Activated CD4-positive, alpha-beta T cell treated with anti-CD3 and anti-CD28 coated beads for 1 hour (primary cell): ENCODE measurements at regions not wholly inside any gene's neighbourhood (a gene's known extent, or its start where the extent isn't known, plus 50 kb on each side); places are given as distances from the start of the nearest gene placed in this dataset.
"Not testable (repeated sequence)": the region's sequence is repeated elsewhere in the genome, so short reads cannot be mapped to it uniquely, and the experiment has no call there.

Source experiments
- DNase-seq: peaks from one replicate; pipeline ENCODE4 v3.0.0-alpha.2; 2020

- DNase-seq = no peak
Measured at GRCh38 chrX:39484159-39485068, 613.3 kb downstream of the BCOR start.

GRCh38 chrX:39487166-39487968, 610.4 kb downstream of the BCOR start:
- DNase-seq = no peak

DNA sequence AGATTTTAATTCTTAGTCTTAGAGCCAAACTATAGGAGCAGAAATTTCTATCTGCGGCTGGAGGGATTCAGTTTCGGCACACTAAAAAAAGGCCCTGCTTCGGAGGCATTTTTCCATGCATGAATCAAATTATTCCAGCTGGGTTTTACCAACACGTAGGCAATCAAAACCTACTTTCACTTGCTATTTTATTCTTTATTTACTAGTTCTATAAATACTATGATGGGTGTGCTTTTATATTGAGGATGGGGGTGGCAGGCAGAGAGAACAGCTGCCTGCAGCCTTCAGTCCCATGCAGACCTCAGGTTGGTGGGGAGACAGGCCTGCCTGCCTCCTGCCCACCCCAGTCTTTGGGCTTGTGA, 609.8 kb downstream of the BCOR start:
- no peak for DNase-seq

DNA sequence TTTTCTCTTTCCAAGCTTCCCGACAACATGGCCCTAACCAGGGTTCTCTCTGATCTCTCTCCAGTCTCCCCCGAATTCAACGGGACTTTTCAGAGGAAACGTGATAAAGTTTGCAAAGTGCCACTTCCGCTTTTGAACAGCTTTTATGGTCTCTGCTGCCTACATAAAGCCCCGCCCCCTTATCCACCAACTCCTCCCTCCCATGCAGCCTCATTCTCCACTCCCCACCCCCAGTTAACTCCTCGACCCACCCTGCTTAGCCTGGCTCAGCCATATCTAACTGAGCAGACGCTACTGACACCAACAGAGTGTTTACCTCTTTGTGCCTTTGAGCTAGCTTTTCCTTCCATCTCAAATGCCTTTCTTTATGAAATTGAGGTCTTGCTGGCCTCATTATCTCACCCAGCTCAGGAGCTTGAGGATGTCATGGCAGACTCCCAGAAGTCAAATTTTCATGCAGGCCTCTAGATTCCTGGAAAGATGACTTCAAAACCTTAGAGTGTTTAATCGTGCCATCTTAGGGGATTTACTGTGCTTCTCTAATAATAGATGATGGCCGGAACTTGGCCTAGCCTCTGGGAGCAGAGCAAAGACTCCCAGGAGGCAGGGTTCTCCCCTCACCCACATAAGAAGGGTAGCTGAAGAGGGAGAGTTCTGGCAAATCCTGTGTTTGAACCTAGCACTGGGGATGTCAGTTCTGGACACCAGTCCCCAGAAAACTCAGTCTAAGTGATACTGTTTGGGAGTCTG, 606.0 kb downstream of the BCOR start:
- peak; percentile 15 for DNase-seq

GRCh38 chrX:39492497-39493162, 605.1 kb downstream of the BCOR start:
- no peak for DNase-seq

DNA sequence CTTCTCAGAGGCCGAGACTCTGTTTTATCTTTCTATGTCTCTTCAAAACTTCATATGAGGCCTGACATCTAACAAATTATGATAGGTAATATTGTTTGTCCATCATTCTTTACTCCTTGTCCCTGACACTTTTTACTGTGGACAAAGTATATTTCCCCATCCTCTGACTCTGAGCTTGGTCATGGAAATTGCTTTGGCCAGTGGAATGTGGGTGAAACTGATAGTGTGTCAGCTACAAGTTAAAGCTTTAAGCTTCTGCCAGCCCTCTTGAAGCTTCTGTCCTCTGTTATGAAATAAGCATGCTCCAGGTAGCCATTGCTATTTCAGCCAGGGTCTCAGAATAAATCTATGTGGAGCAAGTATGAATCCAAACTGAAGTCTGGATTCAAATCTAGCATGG, 604.6 kb downstream of the BCOR start:
- DNase-seq = no peak

DNA sequence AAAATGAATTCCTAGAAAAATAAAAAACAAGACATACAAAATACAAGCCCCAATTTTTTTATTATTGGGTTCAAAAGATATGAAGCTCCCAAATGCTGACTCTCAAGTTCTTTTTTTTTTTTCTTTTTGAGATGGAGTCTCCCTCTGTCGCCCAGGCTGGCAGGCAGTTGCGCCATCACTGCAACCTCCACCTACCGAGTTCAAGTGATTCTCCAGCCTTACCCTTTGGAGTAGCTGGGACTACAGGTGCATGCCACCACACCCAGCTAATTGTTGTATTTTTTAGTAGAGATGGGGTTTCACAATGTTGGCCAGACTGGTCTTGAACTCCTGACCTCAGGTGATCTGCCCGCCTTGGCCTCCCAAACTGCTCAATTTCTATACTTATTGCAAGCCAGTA, 600.6 kb downstream of the BCOR start:
- not testable (repeated sequence) for DNase-seq

DNA sequence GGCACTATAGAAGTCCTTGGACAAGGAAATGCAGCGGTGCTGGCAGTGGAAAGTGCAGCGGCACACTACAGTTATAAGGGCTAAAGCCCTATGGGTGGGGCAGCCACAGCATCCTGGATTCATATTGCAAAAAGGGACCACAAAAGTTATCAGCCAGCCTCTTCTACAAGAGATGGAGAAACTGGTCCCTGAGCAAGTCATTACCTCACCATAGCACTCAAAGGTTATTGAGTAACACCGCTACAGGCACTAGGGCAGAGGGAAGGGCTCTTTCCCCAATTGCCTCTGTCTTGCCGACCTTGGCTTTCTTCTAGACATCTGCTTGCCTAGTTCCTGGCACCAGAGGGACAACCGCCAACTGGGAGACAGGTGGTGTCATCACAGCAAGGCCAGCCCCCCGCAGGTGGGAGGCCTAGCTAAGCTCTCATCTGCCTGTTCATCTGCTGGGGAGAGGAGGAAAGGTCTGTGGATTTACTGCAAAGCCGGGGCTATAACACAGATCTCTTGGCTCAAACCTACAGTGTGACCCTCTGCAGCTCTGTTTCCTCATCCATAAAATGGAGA, 600.0 kb downstream of the BCOR start:
- no peak for DNase-seq

- no peak for DNase-seq
Measured at GRCh38 chrX:39499996-39500395, 597.8 kb downstream of the BCOR start.

- DNase-seq = no peak
Measured at GRCh38 chrX:39501822-39502221, 595.9 kb downstream of the BCOR start.

GRCh38 chrX:39502486-39502885, 595.3 kb downstream of the BCOR start:
- no peak for DNase-seq

DNA sequence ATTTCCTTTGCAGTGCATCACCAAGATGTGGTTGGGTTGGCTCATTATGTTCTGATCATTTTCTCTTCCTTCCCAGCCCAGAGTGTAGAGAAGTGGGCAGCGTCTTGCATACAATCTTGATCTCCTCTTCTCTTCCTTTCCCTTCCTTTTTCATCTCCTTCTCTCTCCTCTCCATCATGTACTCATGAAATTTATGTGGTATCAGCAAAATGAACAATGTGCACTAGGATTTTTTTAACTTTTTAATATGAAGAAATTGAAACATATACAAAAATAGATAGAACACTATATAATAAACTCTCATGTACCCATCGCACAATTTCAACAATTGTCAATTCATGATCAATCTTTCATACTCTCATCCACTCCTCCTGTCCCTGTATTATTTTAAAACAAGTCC, 593.5 kb downstream of the BCOR start:
- no peak for DNase-seq

- no peak for DNase-seq
Measured at GRCh38 chrX:39504850-39505259, 592.9 kb downstream of the BCOR start.

DNA sequence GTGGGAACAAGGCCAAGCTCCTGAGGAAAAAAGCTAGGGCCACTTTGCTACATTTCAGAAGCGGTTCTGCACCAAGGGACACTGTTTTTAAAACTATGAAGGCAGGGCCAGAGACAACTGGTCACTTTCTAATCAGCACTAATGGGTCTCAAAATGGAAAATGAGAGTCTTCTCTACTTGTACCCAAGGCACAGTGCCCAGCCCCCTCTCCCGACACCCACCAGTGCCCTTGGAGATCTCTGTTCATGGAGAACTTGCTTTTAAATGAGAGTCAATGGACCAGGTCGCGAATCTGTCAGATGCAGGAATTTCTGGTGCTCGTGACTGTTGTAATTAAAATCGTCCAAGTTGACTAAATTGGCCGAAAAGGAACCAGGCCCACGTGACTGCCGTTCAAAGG, 591.6 kb downstream of the BCOR start:
- no peak for DNase-seq

GRCh38 chrX:39507034-39507433, 590.7 kb downstream of the BCOR start:
- no peak for DNase-seq

DNA sequence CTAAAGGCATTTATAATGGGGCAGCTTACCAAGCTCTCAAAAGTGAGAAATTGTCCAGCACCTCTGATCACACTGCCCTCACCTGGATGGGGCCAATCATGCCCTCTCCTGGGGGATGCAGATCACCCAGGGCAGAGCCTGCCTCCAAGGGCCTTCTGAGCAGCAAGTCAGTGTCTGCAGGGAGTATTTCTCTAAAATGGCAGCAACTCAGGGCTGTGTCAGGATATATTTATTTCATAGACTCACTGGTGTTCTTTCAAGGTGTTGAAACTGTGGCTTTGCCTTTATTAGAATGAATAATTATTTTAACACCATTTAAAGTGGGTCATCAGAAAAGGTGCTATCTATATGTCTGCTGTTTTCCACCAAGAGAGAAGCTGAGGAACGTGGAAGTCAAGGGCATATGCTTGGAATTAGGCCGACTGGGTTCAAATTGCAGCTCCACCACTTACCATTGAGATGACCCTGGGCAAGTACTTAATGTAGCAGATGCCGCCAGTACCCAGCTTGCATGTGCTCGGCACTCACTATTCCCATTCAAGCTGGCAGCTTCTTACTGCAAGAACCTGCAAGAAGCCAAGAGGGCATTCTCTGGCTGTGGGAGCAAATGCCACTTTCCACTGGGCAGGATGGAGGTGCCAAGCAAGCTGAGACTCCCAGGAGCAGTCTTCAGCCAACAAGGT, 590.0 kb downstream of the BCOR start:
- no peak for DNase-seq

DNA sequence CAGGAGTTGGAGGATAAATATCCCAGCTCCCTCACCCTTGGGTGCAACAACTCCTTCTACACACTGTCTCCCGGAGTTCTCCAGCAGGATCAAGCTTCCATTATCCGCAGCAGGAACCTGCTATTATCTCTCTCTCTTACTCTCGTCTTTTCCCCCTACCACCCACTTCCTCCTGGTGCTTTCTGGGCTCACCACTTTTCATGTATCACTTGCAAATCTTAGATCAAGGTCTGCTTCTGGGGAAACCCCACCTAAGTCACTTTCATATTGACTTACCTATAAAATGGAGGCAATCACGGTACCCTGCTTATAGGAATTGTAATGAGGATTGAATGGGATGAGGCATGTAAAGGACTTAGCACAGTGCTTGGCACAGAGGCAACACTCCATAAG, 589.5 kb downstream of the BCOR start:
- DNase-seq = no peak

GRCh38 chrX:39509157-39509556, 588.6 kb downstream of the BCOR start:
- no peak for DNase-seq

GRCh38 chrX:39513836-39514235, 583.9 kb downstream of the BCOR start:
- DNase-seq = no peak

DNA sequence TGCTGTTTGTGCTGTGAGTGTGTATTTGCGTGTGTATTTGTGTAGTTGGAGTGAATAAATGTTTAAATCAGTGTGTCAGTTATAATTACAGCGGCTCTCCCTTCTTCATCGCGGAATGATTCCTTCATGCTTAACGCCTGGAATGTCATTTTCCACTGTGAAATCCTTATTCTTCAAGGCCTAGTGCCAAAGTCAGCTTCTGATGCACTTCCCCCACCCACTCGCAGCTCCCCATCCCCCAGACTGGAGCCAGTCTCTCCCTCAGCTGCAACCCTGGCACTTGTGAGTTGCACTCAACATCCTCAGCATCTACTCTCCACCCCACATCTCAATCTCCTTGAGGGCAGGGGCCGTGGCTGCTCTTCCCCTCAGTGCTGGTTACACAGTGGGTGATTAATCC, 583.0 kb downstream of the BCOR start:
- DNase-seq = no peak

- no peak for DNase-seq
Measured at GRCh38 chrX:39516427-39516841, 581.3 kb downstream of the BCOR start.

GRCh38 chrX:39518476-39519029, 579.2 kb downstream of the BCOR start:
- DNase-seq = no peak
